8988T (cell line): ENCODE measurements at regions not wholly inside any gene's neighbourhood (a gene's known extent, or its start where the extent isn't known, plus 50 kb on each side); places are given as distances from the start of the nearest gene placed in this dataset.

Experiments
- DNase-seq: peaks from one replicate; pipeline ENCODE4 v3.0.0; 2011

DNA sequence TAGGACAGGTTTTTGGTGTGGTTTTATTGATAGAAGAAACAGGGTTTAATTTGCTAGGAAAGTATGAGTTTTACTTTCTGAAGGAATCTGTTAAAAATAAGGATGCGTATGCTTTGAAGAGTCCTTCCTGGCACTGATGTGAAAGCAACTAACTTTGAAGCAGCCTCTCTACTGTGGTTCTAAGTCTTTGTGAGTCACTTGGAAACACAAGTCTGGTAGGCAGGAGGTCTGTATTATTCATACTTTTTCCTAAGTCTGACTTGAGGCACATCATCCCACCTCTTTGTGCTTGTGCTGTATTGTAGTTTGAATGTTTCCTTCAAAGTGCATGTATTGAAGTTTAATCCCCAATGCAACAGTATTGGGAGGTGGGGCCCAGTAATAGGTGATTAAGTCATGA, 129.0 kb downstream of the TAF11L14 start:
- DNase-seq: no peak

DNA sequence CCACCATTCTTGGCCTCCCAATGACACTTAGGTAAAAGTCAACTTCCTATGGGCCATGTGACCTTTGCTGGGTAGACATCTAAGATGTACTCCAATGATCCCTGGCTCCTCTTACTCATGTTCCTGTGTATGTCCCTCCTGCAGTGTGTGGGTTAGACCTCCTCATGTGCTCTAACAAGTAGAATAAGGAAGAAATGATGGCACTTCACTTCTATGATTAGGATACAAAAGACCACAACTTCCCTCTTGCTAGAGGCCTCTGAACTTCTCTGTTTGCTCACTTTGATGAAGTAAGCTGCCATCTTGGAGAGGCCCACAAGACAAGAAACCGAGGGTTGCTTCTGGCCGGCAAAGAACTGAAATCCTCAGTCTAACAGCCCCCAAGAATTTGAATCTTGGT, 131.8 kb downstream of the TAF11L14 start:
- DNase-seq: no peak

- no peak for DNase-seq
Observed at GRCh38 chr5:17769277-17769676, 135.0 kb downstream of the TAF11L14 start.

GRCh38 chr5:17772232-17772631, 138.0 kb downstream of the TAF11L14 start:
- no peak for DNase-seq

GRCh38 chr5:17785774-17786173, 151.5 kb downstream of the TAF11L14 start:
- no peak for DNase-seq

GRCh38 chr5:17788351-17788750, 154.1 kb downstream of the TAF11L14 start:
- no peak for DNase-seq

DNA sequence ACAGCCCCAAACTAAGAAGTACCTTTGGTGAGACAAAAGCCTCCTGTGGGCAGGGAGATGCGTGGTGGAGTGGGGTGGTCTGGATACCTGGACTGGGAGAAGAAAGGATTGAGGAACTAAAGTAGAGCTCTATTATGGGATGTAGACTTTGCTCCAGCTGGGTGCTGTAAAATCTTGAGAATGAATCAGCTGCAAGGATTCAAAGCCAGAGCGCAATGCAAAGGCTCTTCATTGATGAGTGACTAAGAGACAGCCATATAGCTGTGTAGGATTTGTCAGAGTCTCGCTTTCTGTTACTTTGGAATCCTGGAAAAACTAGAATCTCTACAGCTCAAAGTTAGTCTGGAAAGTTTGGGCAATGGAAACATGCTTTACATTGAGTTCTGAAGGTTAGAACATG, 159.9 kb downstream of the TAF11L14 start:
- DNase-seq: no peak

GRCh38 chr5:17794815-17795214, 160.6 kb downstream of the TAF11L14 start:
- DNase-seq: no peak

DNA sequence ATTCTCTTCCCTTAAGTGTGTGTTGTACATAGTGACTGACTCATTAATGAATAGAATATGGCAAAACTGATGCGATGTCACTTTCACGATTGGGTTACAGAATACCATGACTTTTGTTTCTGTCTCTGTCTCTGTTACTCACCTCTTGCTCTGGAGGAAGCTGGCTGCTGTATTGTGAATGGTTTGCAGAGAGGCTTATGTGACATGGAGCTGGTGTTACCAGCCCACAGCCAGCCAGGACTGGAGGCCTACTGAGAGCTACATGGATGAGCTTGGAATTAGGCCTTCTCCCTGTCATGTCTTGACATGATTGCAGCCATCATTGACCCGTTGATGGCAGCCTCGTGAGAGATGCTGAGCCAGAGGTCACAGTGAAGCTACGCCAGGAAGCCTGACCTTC, 161.9 kb downstream of the TAF11L14 start:
- no peak for DNase-seq

- DNase-seq: no peak
Observed at GRCh38 chr5:17796757-17797396, 162.6 kb downstream of the TAF11L14 start.

DNA sequence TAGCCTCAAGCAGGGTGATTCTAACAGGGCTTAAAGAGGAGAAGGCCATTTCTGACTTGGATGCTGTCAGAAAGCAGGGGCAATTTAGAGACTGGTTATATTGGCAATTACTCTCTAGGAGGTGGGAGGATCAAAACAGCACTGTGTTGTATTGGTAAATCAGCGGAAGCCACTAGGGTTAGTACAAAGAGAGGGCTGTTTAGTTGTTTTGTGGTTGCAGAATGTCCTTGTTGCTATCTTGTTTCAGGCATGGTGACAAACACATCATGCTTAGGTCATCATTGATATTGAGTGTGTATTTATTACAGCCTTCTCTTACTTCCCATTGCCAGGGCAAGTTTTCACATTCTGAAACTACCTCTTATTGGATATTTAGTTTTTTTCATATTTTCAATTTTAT, 165.3 kb downstream of the TAF11L14 start:
- no peak for DNase-seq

- no peak for DNase-seq
Observed at GRCh38 chr5:17801595-17801994, 167.3 kb downstream of the TAF11L14 start.

GRCh38 chr5:17802256-17802655, 168.0 kb downstream of the TAF11L14 start:
- DNase-seq: no peak

- DNase-seq: no peak
Observed at GRCh38 chr5:17803971-17804370, 169.7 kb downstream of the TAF11L14 start.

DNA sequence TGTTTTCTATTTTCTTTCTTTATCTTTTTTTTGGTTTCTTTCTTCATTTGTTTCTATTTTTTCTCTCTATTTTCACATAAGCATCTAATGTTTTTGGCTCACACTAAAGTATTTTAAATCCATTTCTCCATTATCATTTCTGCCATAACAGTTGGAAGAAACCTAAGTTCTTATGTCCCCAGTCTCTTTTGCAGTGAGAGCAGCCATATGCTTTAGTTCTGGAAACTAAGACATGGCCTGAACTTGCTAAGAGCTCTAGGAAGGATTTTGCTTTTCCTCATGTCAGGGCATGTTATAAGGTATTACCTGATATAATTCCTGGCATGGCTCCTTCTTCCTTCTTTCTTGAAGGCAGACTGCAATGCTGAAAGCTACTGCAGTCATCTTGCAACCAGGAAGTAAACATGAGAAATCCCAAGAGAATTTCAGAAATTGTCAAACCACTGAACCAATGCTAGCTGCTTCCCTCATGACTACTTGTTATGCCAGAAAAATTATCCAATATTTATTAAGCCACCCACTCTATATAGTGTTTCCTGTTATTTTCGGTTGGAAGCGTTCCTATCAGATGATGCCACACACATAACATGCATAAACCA, 171.1 kb downstream of the TAF11L14 start:
- DNase-seq: no peak

- DNase-seq: no peak
Observed at GRCh38 chr5:17806818-17807468, 172.7 kb downstream of the TAF11L14 start.

- no peak for DNase-seq
Observed at GRCh38 chr5:17808566-17808965, 174.3 kb downstream of the TAF11L14 start.

DNA sequence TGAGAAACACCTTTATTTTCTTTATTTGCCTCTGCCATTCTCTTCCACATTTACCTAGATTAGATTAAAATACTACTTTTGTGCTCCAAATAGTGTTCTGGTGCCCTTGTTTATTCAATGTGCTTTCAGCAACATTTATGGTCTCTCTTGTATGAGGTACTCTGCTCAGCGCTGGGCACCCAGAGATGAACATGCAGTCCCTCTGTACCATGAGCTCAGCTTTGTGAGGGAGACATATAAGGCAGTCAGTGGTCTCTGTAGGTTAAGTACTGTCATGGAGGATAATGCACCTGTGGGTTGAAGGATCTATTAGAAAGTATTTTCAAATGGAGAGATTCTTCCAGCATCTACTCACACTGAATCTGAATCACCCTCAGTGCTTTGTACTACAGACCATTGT, 176.5 kb downstream of the TAF11L14 start:
- no peak for DNase-seq

DNA sequence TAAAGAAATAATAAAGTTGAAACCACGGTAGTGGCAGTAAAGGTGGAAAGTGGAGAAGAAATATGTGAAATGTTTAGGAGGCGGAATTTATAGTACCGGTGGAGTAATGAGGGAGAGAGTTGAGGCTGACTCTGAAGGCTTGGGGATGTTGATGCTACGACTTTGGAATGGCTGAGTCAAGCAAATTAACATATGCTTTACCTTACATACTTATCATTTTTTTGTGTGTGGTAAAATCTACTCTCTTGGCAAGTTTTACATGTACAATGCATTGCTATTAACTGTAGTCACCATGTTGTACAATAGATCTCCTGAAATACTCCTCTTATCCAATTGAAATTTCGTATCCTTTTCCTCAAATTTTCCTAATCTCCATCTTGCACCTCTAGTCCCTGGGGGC, 179.0 kb downstream of the TAF11L14 start:
- no peak for DNase-seq

- no peak for DNase-seq
Observed at GRCh38 chr5:17816505-17816904, 182.2 kb downstream of the TAF11L14 start.

DNA sequence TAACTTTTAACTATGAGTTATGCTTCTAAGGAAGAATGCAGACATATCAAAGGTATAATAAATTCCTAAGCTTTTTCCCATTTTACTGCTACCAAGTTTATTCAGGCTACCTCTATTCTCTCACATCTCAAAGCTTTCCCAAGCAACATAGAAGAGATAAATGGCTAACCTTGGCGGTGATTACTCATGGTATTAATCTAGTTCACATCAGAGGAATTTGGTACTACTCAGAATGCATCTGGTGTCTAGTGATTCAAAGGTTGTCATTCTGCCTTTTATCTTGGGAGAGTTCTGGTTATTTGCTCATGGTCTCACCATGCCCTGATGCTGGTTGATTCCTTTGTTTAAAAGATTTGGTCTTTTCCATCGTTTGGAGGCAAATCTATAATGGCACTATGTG, 182.7 kb downstream of the TAF11L14 start:
- DNase-seq: no peak

DNA sequence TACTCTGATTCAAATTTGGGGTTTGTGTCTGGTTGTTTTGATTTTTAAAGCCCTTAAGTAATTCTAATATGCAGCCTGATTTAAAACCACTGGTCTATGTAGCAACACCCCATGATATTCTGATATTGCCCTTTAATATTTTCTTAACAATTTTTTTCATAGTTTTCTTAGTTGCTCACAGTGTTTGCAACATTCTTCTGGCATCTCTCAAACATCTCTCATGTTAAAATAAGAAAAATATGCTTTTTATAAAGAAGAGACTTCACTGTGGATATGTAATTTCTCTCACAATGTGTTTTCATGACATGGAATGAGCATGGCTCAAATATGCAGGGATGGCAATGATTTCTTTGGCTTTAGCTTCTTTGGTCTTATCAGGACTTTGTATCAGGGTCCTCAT, 183.7 kb downstream of the TAF11L14 start:
- no peak for DNase-seq

GRCh38 chr5:17819783-17820182, 185.5 kb downstream of the TAF11L14 start:
- DNase-seq: no peak

DNA sequence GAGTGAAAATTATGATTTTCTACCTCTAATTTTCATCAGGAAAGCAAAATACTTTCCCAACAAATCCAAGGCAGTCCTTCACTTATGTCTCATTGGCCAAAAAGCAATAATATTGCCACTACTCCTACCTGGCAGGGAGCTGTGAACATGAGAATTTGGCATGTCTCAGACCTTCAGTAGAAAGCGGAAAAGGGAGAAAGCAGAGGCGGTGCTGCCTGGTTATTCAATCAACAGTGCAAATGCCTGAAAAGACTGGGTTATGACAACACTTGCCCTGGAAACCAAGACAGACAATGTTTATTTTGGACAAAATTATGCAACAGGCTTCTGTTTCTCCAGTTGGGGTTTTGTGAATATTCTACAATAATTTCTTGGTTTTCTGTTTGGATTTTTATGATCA, 194.4 kb downstream of the TAF11L14 start:
- DNase-seq: no peak

DNA sequence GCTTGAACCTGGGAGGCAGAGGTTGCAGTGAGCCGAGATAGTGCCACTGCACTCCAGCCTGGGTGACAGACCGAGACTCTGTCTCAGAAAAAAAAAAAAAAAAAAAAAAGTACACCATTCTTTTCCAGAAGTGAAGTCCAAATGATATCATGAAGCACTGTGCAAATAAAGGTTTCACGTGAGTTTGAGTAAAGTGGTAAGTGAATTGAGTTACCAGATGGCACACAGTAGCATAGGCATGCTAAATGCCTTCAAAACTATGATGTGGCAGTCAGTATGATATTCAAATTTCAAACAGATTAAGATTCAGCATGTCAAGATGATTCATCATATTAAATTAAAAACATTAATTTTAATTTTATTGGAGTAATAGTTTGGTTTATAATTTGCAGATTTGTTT, 195.2 kb downstream of the TAF11L14 start:
- no peak for DNase-seq
